ENCODE measurements at regions not wholly inside any gene's neighbourhood (a gene's known extent, or its start where the extent isn't known, plus 50 kb on each side); places are given as distances from the start of the nearest gene placed in this dataset.

GRCh38 chr10:83988435-83988834, 150.9 kb upstream of the GHITM start:
- no peak for TF ChIP-seq CTCF (conservative IDR thresholded peaks at IDR 0.05)
- no peak for TF ChIP-seq EZH2 (IDR thresholded peaks at IDR 0.05; ENCODE audit: low read depth)
